ENCODE measurements at regions not wholly inside any gene's neighbourhood (a gene's known extent, or its start where the extent isn't known, plus 50 kb on each side); places are given as distances from the start of the nearest gene placed in this dataset.
"Not testable (repeated sequence)": the region's sequence is repeated elsewhere in the genome, so short reads cannot be mapped to it uniquely, and the experiment has no call there.

DNA sequence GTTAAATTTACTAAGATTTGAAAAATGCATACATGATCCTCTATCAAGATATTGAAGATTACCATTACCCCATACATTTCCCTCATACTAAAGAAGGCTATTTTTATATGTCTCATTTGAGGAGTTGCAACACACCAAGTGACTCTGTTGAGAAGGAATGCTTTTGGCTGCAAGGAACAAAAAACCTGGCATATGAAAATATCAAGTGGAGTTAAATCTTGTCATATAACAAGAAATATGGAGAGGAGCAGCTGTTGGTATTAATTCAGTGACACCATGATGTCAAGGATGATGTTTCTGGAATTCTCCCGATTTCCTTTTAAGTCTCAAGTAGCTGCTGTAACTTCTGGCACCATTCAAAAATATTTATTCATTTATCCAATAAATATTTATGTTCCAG, 193.8 kb downstream of the CSNK1G3 start:
- 67 to 86% methylated on average over 1 of the region's 1 CpG for WGBS, 2 donors
- Histone ChIP-seq H3K9me3 (no peaks in the 10 kb centered on the region), H3K4me1 (no peaks in the 10 kb centered on the region), H3K36me3 (no peaks in the 10 kb centered on the region), H3K27ac (no peak overlapping the region), H3K27me3 (no peaks in the 10 kb centered on the region), H3K4me3 (no peak overlapping the region)
- TF ChIP-seq POLR2A (IDR thresholded peaks at IDR 0.05), result no peak
- no peak for TF ChIP-seq EP300 (IDR thresholded peaks at IDR 0.05)
- TF ChIP-seq POLR2AphosphoS5 (IDR thresholded peaks at IDR 0.05), result no peak
- TF ChIP-seq, protein P1, sequence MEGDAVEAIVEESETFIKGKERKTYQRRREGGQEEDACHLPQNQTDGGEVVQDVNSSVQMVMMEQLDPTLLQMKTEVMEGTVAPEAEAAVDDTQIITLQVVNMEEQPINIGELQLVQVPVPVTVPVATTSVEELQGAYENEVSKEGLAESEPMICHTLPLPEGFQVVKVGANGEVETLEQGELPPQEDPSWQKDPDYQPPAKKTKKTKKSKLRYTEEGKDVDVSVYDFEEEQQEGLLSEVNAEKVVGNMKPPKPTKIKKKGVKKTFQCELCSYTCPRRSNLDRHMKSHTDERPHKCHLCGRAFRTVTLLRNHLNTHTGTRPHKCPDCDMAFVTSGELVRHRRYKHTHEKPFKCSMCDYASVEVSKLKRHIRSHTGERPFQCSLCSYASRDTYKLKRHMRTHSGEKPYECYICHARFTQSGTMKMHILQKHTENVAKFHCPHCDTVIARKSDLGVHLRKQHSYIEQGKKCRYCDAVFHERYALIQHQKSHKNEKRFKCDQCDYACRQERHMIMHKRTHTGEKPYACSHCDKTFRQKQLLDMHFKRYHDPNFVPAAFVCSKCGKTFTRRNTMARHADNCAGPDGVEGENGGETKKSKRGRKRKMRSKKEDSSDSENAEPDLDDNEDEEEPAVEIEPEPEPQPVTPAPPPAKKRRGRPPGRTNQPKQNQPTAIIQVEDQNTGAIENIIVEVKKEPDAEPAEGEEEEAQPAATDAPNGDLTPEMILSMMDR (IDR thresholded peaks at IDR 0.05), result no peak
- peak in 1 of 2 donors; percentile 58 for ATAC-seq (ENCODE audit: low FRiP score in 2 of 2)
- no peak for DNase-seq

DNA sequence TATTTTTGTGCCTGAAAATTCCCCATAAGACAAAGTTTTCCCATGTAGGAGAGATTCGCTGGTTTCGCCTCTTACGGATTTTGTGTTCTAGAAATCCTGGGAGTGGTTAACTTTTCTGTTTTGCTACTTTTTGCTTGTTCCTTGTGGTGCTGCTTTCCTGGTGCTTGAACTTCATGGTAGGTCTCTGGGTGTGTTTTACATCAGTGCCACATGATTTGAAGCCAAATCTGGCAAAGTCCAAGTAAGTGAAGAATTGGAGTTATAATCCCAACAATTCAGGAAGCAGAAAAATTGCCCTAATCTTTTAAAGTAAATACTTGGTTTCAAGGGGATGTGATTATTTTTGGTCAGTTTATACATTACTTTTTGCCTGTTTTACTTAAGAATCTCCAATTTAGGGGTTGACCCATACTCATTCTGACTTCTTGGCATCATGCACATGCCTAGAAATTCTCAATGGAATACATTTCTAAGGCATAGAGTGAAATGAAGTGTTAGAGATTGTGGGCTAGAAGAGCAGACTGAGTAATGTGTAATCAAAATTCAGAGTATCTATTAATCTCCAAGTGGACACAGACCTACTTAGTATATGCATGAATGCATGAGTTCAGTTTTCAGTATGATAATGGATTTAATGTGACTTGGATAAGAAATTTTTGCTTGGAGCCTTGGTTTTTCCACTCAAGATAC, 189.7 kb downstream of the CSNK1G3 start:
- ATAC-seq (ENCODE audit: low FRiP score in 2 of 2) (no peak), DNase-seq (no peak)
- no peaks in the 10 kb centered on the region for H3K4me1 ChIP-seq
- H3K9me3 ChIP-seq, result no peaks in the 10 kb centered on the region
- TF ChIP-seq, protein P1 (IDR thresholded peaks at IDR 0.05), result no peak
- no peak for TF ChIP-seq POLR2AphosphoS5 (IDR thresholded peaks at IDR 0.05)
- no peak for TF ChIP-seq EP300 (IDR thresholded peaks at IDR 0.05)
- TF ChIP-seq POLR2A (IDR thresholded peaks at IDR 0.05), result no peak
- H3K4me3 ChIP-seq, result no peak overlapping the region
- no peaks in the 10 kb centered on the region for H3K36me3 ChIP-seq
- 96 to 98% methylated on average over 3 of the region's 3 CpGs for WGBS, 2 donors
- H3K27me3 ChIP-seq, result no peaks in the 10 kb centered on the region
- peak overlapping the region in 1 of 4 donors; percentile 55 for H3K27ac ChIP-seq

DNA sequence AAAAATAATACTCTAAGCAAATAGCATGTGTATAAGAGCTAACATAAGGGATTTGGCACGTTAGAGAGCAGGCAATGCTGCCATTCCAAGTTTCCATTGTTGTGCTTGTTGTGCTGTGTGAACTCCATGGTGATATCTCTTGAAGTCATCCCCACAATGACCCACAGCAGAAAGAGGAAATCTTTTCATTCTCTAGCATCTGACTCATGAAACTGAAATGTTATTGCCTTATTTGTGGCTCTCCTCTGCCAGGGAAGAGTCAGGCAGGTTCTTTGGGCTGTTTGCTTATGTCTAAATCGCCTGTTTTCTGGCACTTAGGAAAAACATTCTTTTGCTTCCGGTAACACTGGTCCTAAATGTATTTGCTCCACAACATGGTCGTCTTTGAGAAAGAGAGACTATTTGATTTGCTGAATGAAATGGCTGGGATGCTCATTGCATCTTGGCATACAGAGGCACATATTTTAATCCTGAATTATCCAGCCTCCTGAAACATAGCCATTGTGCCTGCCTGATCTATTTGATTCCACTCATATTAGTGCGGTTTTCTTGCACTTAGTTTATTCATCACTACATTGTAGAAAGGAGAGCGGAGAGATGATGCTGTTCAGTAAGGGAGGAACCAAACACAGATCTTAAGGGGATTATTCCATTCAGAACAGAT, 188.8 kb downstream of the CSNK1G3 start:
- no peak overlapping the region for H3K4me3 ChIP-seq

DNA sequence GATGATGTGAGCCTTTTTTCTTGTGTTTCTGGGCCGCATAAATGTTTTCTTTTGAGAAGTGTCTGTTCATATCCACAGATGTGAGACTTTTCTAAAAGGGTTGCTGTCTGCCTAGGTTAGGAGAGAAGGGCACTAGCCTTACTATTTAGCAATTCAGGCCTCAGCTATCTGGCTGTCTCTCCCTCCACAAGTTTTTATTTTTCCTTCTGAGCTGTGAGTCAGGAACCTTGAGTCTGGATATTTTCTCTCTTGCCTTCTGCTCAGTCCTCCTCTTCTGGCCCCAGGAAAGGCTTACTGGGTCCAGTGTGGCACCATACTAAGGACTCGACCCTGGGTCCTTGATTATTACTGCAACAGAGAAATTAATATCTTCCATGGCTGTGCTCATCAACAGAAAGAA, 187.6 kb downstream of the CSNK1G3 start:
- Histone ChIP-seq H3K27me3 (no peaks in the 10 kb centered on the region), H3K4me1 (peaks cover 0 to 4% (median 0%) of the 10 kb centered on the region in 4 donors), H3K9me3 (no peaks in the 10 kb centered on the region), H3K36me3 (no peaks in the 10 kb centered on the region), H3K4me3 (no peak overlapping the region), H3K27ac (peak overlapping the region in 3 of 4 donors; percentile 16 to 70 (median 35))
- DNase-seq, result no peak
- WGBS, 2 donors, result 82 to 83% methylated on average over 2 of the region's 2 CpGs
- no peak for ATAC-seq (ENCODE audit: low FRiP score in 2 of 2)
- TF ChIP-seq EP300 (IDR thresholded peaks at IDR 0.05), result no peak
- no peak for TF ChIP-seq POLR2A (IDR thresholded peaks at IDR 0.05)
- TF ChIP-seq, protein P1 (IDR thresholded peaks at IDR 0.05), result no peak
- TF ChIP-seq POLR2AphosphoS5 (IDR thresholded peaks at IDR 0.05), result no peak

More for the DNA sequence above, 188.8 kb downstream of the CSNK1G3 start:
- ATAC-seq (ENCODE audit: low FRiP score in 2 of 2) (peak; percentile 74 to 91), DNase-seq (no peak)
- Histone ChIP-seq H3K36me3 (no peaks in the 10 kb centered on the region), H3K4me1 (peaks cover 0 to 4% (median 0%) of the 10 kb centered on the region in 4 donors), H3K9me3 (no peaks in the 10 kb centered on the region), H3K27ac (peak overlapping the region in 2 of 4 donors; percentile 38 to 70), H3K27me3 (no peaks in the 10 kb centered on the region)
- WGBS, 2 donors, result 70% methylated on average over 6 of the region's 6 CpGs
- TF ChIP-seq POLR2AphosphoS5 (IDR thresholded peaks at IDR 0.05), result peak; percentile 6 to 48
- TF ChIP-seq, protein P1 (IDR thresholded peaks at IDR 0.05), result no peak

DNA sequence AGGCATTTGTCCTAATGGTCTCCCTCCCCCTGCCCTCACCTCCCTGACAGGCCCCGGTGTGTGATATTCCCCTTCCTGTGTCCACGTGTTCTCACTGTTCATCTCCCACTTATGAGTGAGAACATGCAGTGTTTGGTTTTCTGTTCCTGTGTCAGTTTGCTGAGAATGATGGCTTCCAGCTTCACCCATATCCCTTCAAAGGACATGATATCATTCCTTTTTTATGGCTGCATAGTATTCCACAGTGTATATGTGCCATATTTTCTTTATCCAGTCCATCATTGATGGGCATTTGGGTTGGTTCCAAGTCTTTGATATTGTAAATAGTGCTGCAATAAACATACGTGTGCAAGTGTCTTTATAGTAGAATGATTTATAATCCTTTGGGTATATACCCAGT, 187.0 kb downstream of the CSNK1G3 start:
- ATAC-seq (ENCODE audit: low FRiP score in 2 of 2); H3K4me1 ChIP-seq; H3K27ac ChIP-seq; H3K9me3 ChIP-seq; H3K36me3 ChIP-seq; H3K4me3 ChIP-seq; H3K27me3 ChIP-seq; DNase-seq: not testable (repeated sequence)
- 91% methylated on average over 3 of the region's 3 CpGs for WGBS, 2 donors
